Stimulated activated CD8-positive, alpha-beta memory T cell treated with anti-CD3 and anti-CD28 coated beads, Interleukin-15, amount 100 ng/mL, for 4 hours (primary cell): ENCODE measurements at regions not wholly inside any gene's neighbourhood (a gene's known extent, or its start where the extent isn't known, plus 50 kb on each side); places are given as distances from the start of the nearest gene placed in this dataset.
"Not testable (repeated sequence)": the region's sequence is repeated elsewhere in the genome, so short reads cannot be mapped to it uniquely, and the experiment has no call there.

Source experiments
- DNase-seq, 2 donors: peaks; one replicate each; pipeline ENCODE4 v3.0.0-alpha.2; 2020; ENCODE audit warnings: low read depth in 2 of 2

GRCh38 chr14:105733081-105734065 is 207.0 kb downstream of the TMEM121 start:
- DNase-seq: no peak

- not testable (repeated sequence) for DNase-seq
Observed at GRCh38 chr14:105734241-105734640, 207.9 kb downstream of the TMEM121 start.

- DNase-seq: not testable (repeated sequence)
Observed at GRCh38 chr14:105736331-105736730, 209.9 kb downstream of the TMEM121 start.

- no peak for DNase-seq
Observed at GRCh38 chr14:105737504-105738246, 211.3 kb downstream of the TMEM121 start.

GRCh38 chr14:105738638-105739037 is 212.3 kb downstream of the TMEM121 start:
- no peak for DNase-seq

- no peak for DNase-seq
Observed at GRCh38 chr14:105739331-105740102, 213.1 kb downstream of the TMEM121 start.

GRCh38 chr14:105740272-105740671 is 213.9 kb downstream of the TMEM121 start:
- not testable (repeated sequence) for DNase-seq

GRCh38 chr14:105740961-105741360 is 214.6 kb downstream of the TMEM121 start:
- DNase-seq: not testable (repeated sequence)

GRCh38 chr14:105741707-105742530 is 215.5 kb downstream of the TMEM121 start:
- DNase-seq: not testable (repeated sequence)

- DNase-seq: no peak
Observed at GRCh38 chr14:105742531-105742848, 216.1 kb downstream of the TMEM121 start.

- DNase-seq: not testable (repeated sequence)
Observed at GRCh38 chr14:105742904-105743701, 216.7 kb downstream of the TMEM121 start.

- not testable (repeated sequence) for DNase-seq
Observed at GRCh38 chr14:105744213-105744787, 217.9 kb downstream of the TMEM121 start.

- DNase-seq: no peak
Observed at GRCh38 chr14:105745433-105746123, 219.2 kb downstream of the TMEM121 start.

- DNase-seq: no peak
Observed at GRCh38 chr14:105746124-105746514, 219.7 kb downstream of the TMEM121 start.

GRCh38 chr14:105746800-105747502 is 220.6 kb downstream of the TMEM121 start:
- DNase-seq: not testable (repeated sequence)

GRCh38 chr14:105747503-105748203 is 221.3 kb downstream of the TMEM121 start:
- not testable (repeated sequence) for DNase-seq

- no peak for DNase-seq
Observed at GRCh38 chr14:105748204-105748578, 221.8 kb downstream of the TMEM121 start.

- DNase-seq: not testable (repeated sequence)
Observed at GRCh38 chr14:105748710-105749109, 222.3 kb downstream of the TMEM121 start.
